ENCODE measurements at regions not wholly inside any gene's neighbourhood (a gene's known extent, or its start where the extent isn't known, plus 50 kb on each side); places are given as distances from the start of the nearest gene placed in this dataset.

DNA sequence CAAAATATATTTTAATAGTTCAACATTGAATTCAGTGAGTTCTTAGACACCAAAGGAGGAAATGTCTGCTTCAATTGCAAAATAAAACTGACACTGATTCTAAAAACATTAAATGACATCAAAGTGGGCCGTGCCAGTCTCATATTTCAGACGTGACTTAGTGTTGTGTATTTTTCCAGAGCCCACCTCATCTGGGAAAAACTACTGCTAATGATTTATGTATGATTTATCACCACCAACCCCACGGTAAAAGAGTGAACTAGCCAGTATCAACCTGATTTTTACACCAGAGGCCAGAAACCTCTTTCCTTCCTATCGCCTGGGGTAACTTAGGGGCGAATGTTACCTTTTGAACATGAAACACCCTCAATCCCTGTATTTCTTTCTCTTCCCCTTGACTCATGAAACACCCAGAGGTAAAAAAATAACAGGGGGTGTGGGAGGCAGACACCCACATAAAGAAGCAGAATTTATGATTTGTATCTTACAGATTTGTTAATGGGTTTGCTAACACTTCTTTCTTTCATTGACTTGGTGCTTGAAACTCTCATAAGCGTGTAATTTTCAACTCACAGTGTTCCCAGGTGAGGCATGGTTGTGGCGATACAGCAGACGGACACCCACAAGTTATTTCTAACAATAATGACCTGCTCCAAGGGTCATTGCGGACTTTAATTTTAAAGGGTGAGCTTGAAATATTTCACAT lies 56.4 kb upstream of the FANCC start:
- H2AFZ ChIP-seq (ENCODE audit: low read length): no peak overlapping the region
- no peaks in the 10 kb centered on the region for H3K4me1 ChIP-seq (ENCODE audit: insufficient read depth, low read length)
- H3K4me3 ChIP-seq (ENCODE audit: insufficient read depth, low read length): no peak overlapping the region
- H3K36me3 ChIP-seq (ENCODE audit: insufficient read depth, low read length): no peaks in the 10 kb centered on the region
- H3K27ac ChIP-seq (ENCODE audit: low read depth, low read length): no peak overlapping the region
- H3K27me3 ChIP-seq (ENCODE audit: insufficient read depth, low read length): peaks cover 10% of the 10 kb centered on the region
- no peak overlapping the region for H3K4me2 ChIP-seq (ENCODE audit: insufficient read depth, low read length)
- DNase-seq (ENCODE audit: insufficient read length, low spot score, missing footprints): no peak
- no peaks in the 10 kb centered on the region for H3K79me2 ChIP-seq (ENCODE audit: insufficient read depth, low read length)
- TF ChIP-seq, protein P1, sequence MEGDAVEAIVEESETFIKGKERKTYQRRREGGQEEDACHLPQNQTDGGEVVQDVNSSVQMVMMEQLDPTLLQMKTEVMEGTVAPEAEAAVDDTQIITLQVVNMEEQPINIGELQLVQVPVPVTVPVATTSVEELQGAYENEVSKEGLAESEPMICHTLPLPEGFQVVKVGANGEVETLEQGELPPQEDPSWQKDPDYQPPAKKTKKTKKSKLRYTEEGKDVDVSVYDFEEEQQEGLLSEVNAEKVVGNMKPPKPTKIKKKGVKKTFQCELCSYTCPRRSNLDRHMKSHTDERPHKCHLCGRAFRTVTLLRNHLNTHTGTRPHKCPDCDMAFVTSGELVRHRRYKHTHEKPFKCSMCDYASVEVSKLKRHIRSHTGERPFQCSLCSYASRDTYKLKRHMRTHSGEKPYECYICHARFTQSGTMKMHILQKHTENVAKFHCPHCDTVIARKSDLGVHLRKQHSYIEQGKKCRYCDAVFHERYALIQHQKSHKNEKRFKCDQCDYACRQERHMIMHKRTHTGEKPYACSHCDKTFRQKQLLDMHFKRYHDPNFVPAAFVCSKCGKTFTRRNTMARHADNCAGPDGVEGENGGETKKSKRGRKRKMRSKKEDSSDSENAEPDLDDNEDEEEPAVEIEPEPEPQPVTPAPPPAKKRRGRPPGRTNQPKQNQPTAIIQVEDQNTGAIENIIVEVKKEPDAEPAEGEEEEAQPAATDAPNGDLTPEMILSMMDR (IDR thresholded peaks at IDR 0.05; ENCODE audit: extremely low read depth, low read depth, low read length): no peak
- H4K20me1 ChIP-seq (ENCODE audit: insufficient read depth, low read length): no peaks in the 10 kb centered on the region
- no peaks in the 10 kb centered on the region for H3K9me3 ChIP-seq (ENCODE audit: low read depth, low read length)

DNA sequence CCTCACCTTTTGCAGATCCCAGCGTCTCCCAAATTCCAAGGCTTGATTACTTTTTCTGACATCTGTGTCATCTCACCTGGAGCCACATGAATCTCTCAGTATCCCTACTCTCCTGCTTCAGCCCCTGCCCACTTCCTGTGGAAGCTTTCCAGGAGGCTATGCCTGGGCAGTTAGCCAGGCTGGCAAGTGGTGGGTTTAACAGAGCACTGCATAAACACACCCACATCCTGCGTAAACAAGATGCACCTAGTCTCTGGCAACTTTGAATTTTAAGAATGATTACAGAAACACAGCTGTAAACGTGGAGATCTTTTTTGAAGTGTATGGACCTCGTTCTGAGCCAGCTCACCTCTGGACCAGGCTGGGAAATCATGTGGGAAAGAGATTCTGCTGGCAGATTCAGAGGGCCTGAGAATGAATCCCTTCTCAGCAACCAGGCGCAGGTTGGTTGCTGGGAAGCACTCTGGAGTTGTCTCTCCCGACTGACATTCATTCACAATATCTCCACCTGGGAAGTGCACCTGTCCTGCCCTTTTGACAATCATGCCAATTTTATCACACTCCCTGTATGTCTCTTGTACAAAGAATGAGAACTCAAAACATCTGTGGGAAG lies 55.7 kb upstream of the FANCC start:
- no peak for DNase-seq (ENCODE audit: insufficient read length, low spot score, missing footprints)
- TF ChIP-seq, protein P1 (IDR thresholded peaks at IDR 0.05; ENCODE audit: extremely low read depth, low read depth, low read length): no peak

DNA sequence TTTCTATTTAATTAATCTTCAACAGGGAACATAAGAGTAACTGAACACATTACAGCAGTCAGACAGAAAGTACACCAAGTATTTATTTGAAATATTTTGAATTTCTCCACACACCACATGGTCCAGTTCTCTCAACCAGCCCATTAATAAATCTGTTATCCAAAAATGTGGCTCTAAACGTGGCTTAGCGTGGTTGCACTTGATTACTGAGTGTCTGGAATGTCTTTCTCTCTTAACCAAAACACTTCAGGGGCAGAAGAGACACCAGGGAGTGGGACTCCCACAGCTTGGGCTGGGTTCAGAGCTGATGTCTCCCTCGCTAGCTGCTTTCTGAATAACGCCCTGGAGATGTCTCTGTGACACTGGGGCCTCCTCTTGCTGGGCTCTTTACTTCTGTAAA lies 52.6 kb upstream of the FANCC start:
- Histone ChIP-seq H3K79me2 (ENCODE audit: insufficient read depth, low read length) (no peaks in the 10 kb centered on the region), H3K4me2 (ENCODE audit: insufficient read depth, low read length) (no peak overlapping the region), H3K4me3 (ENCODE audit: insufficient read depth, low read length) (no peak overlapping the region), H3K27me3 (ENCODE audit: insufficient read depth, low read length) (peaks cover 6% of the 10 kb centered on the region), H2AFZ (ENCODE audit: low read length) (no peak overlapping the region), H4K20me1 (ENCODE audit: insufficient read depth, low read length) (no peaks in the 10 kb centered on the region), H3K36me3 (ENCODE audit: insufficient read depth, low read length) (no peaks in the 10 kb centered on the region), H3K9me3 (ENCODE audit: low read depth, low read length) (no peaks in the 10 kb centered on the region), H3K27ac (ENCODE audit: low read depth, low read length) (no peak overlapping the region), H3K4me1 (ENCODE audit: insufficient read depth, low read length) (no peaks in the 10 kb centered on the region)
- DNase-seq (ENCODE audit: insufficient read length, low spot score, missing footprints): no peak
- TF ChIP-seq, protein P1 (IDR thresholded peaks at IDR 0.05; ENCODE audit: extremely low read depth, low read depth, low read length): no peak

More for the DNA sequence above, 55.7 kb upstream of the FANCC start:
- Histone ChIP-seq H3K27me3 (ENCODE audit: insufficient read depth, low read length) (peaks cover 10% of the 10 kb centered on the region), H3K4me3 (ENCODE audit: insufficient read depth, low read length) (no peak overlapping the region), H3K36me3 (ENCODE audit: insufficient read depth, low read length) (no peaks in the 10 kb centered on the region), H3K9me3 (ENCODE audit: low read depth, low read length) (no peaks in the 10 kb centered on the region), H3K4me1 (ENCODE audit: insufficient read depth, low read length) (no peaks in the 10 kb centered on the region), H2AFZ (ENCODE audit: low read length) (no peak overlapping the region), H4K20me1 (ENCODE audit: insufficient read depth, low read length) (no peaks in the 10 kb centered on the region), H3K79me2 (ENCODE audit: insufficient read depth, low read length) (no peaks in the 10 kb centered on the region), H3K27ac (ENCODE audit: low read depth, low read length) (no peak overlapping the region), H3K4me2 (ENCODE audit: insufficient read depth, low read length) (no peak overlapping the region)

DNA sequence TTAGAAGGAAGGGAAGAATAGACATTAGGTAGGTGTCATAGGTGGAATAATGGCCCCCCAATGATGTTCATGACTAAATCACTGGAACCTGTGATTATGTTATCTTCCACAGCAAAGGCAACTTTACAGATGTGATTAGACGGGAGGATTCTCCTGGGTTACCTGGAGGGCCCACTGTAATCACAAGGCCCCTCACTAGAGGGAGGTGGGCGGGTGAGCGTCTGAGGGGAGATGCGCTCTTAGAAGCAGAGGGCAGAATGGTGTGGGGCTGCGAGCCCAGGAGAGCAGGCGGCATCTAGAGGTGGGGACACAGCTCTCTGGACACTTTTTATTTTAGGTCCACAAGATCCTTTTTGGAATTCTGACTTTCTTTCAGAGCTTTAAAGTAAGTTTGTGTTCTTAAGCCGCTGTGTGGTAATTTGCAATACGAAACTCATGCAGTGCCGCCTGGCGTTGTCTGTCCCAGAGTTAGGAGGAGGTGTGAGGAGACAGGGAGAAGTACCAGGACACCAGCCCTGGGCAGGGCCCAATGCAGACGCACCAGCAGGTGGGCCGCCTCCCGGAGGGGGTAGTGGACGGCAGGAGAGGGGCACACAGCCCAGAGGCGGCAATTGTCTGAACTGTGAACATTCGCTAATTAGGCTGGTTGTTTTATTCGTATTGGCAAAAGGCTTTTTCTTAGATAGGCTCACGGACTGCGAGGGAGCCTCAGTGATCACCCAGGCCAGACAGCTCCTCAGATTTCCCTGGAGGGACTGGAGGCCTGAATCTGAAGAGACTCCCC lies 51.1 kb upstream of the FANCC start:
- H3K79me2 ChIP-seq (ENCODE audit: insufficient read depth, low read length): no peaks in the 10 kb centered on the region
- TF ChIP-seq, protein P1 (IDR thresholded peaks at IDR 0.05; ENCODE audit: extremely low read depth, low read depth, low read length): no peak
- no peak overlapping the region for H3K4me3 ChIP-seq (ENCODE audit: insufficient read depth, low read length)
- no peak overlapping the region for H3K4me2 ChIP-seq (ENCODE audit: insufficient read depth, low read length)
- peaks cover 10% of the 10 kb centered on the region for H3K27me3 ChIP-seq (ENCODE audit: insufficient read depth, low read length)
- H3K4me1 ChIP-seq (ENCODE audit: insufficient read depth, low read length): no peaks in the 10 kb centered on the region
- no peaks in the 10 kb centered on the region for H3K36me3 ChIP-seq (ENCODE audit: insufficient read depth, low read length)
- H2AFZ ChIP-seq (ENCODE audit: low read length): no peak overlapping the region
- no peak for DNase-seq (ENCODE audit: insufficient read length, low spot score, missing footprints)
- no peak overlapping the region for H3K27ac ChIP-seq (ENCODE audit: low read depth, low read length)
- H3K9me3 ChIP-seq (ENCODE audit: low read depth, low read length): no peaks in the 10 kb centered on the region
- no peaks in the 10 kb centered on the region for H4K20me1 ChIP-seq (ENCODE audit: insufficient read depth, low read length)
